ENCODE measurements at regions not wholly inside any gene's neighbourhood (a gene's known extent, or its start where the extent isn't known, plus 50 kb on each side); places are given as distances from the start of the nearest gene placed in this dataset.

DNA sequence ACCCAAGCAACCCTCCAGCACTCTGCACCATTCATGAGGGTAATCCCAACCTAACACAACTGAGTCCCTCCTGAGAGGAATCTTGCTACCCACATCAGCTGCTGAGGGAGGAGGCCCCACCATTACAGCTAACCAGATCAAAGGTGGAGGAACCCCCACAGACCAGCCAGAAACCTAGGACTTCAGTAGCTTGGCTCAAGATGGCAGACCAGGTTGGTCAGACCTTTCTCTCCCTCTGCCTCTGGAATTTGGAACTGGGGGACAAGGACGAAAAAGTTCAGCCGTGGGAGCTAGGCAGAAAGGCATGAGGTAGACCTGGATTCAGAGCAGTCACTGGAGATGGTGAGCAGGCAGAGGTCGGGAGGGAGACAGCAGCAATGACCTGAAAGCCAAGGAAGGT, 101.3 kb upstream of the CACUL1 start:
- no peak for TF ChIP-seq POLR2A (IDR thresholded peaks at IDR 0.05; ENCODE audit: low read length)
- TF ChIP-seq GATA1 (IDR thresholded peaks at IDR 0.05; ENCODE audit: low read depth, low read length): no peak

Measured in erythroblast (primary cell).